Activated CD8-positive, alpha-beta memory T cell treated with anti-CD3 and anti-CD28 coated beads for 24 hours (primary cell): ENCODE measurements at regions not wholly inside any gene's neighbourhood (a gene's known extent, or its start where the extent isn't known, plus 50 kb on each side); places are given as distances from the start of the nearest gene placed in this dataset.

Experiments
- DNase-seq: peaks from one replicate; pipeline ENCODE4 v3.0.0-alpha.2; 2020

- DNase-seq = no peak
Measured at GRCh38 chr4:145346081-145346480, 135.6 kb upstream of the SMAD1 start.

GRCh38 chr4:145345401-145345800, 136.3 kb upstream of the SMAD1 start:
- DNase-seq = no peak

GRCh38 chr4:145341381-145341780, 140.3 kb upstream of the SMAD1 start:
- no peak for DNase-seq

GRCh38 chr4:145340071-145340675, 141.5 kb upstream of the SMAD1 start:
- DNase-seq = no peak

GRCh38 chr4:145339075-145339725, 142.5 kb upstream of the SMAD1 start:
- DNase-seq = no peak

- DNase-seq = no peak
Measured at GRCh38 chr4:145338568-145338967, 143.1 kb upstream of the SMAD1 start.

GRCh38 chr4:145337391-145337790, 144.3 kb upstream of the SMAD1 start:
- no peak for DNase-seq

GRCh38 chr4:145333786-145334185, 147.9 kb upstream of the SMAD1 start:
- no peak for DNase-seq

- DNase-seq = no peak
Measured at GRCh38 chr4:145326491-145326890, 146.1 kb upstream of the OTUD4 start.

GRCh38 chr4:145324161-145324560, 143.8 kb upstream of the OTUD4 start:
- no peak for DNase-seq

- DNase-seq = no peak
Measured at GRCh38 chr4:145320294-145320693, 139.9 kb upstream of the OTUD4 start.

- DNase-seq = no peak
Measured at GRCh38 chr4:145319751-145320150, 139.4 kb upstream of the OTUD4 start.

GRCh38 chr4:145316897-145317574, 136.6 kb upstream of the OTUD4 start:
- no peak for DNase-seq

GRCh38 chr4:145315811-145316225, 135.4 kb upstream of the OTUD4 start:
- DNase-seq = no peak

GRCh38 chr4:145308598-145308997, 128.2 kb upstream of the OTUD4 start:
- DNase-seq = no peak

GRCh38 chr4:145307763-145308430, 127.5 kb upstream of the OTUD4 start:
- DNase-seq = no peak

GRCh38 chr4:145307120-145307519, 126.7 kb upstream of the OTUD4 start:
- DNase-seq = no peak

- no peak for DNase-seq
Measured at GRCh38 chr4:145302725-145303124, 122.3 kb upstream of the OTUD4 start.

GRCh38 chr4:145301386-145302080, 121.1 kb upstream of the OTUD4 start:
- DNase-seq = no peak

- DNase-seq = peak; percentile 83
Measured at GRCh38 chr4:145299380-145300076, 119.1 kb upstream of the OTUD4 start.

- no peak for DNase-seq
Measured at GRCh38 chr4:145298885-145299284, 118.5 kb upstream of the OTUD4 start.

- no peak for DNase-seq
Measured at GRCh38 chr4:145297556-145297955, 117.2 kb upstream of the OTUD4 start.

- no peak for DNase-seq
Measured at GRCh38 chr4:145295547-145295946, 115.2 kb upstream of the OTUD4 start.
